Endothelial cell (in vitro differentiated cells): ENCODE measurements at regions not wholly inside any gene's neighbourhood (a gene's known extent, or its start where the extent isn't known, plus 50 kb on each side); places are given as distances from the start of the nearest gene placed in this dataset.

Source experiments
- DNase-seq: peaks from one replicate; pipeline ENCODE4 v3.0.0; 2021; ENCODE audit warnings: low spot score
- H3K27ac Mint-ChIP-seq: one replicate; pipeline ENCODE4 v1.8.0; 2021; ENCODE audit warnings: mixed read lengths, inconsistent platforms; ENCODE audit not compliant: unreplicated experiment
- H3K27me3 Mint-ChIP-seq: one replicate; pipeline ENCODE4 v1.8.0; 2021; ENCODE audit warnings: mild to moderate bottlenecking, moderate library complexity, mixed read lengths, inconsistent platforms; ENCODE audit not compliant: unreplicated experiment
- H3K36me3 Mint-ChIP-seq: one replicate; pipeline ENCODE4 v1.8.0; 2021; ENCODE audit warnings: mild to moderate bottlenecking, low read depth, mixed read lengths, inconsistent platforms; ENCODE audit not compliant: unreplicated experiment
- H3K4me1 Mint-ChIP-seq: one replicate; pipeline ENCODE4 v1.8.0; 2021; ENCODE audit warnings: mild to moderate bottlenecking, mixed read lengths, inconsistent platforms; ENCODE audit not compliant: unreplicated experiment
- H3K4me3 Mint-ChIP-seq: one replicate; pipeline ENCODE4 v1.8.0; 2021; ENCODE audit warnings: mild to moderate bottlenecking, mixed read lengths, inconsistent platforms; ENCODE audit not compliant: unreplicated experiment
- H3K9me3 Mint-ChIP-seq: one replicate; pipeline ENCODE4 v1.8.0; 2021; ENCODE audit warnings: mixed read lengths, inconsistent platforms; ENCODE audit not compliant: unreplicated experiment
- CTCF ChIP-seq: fragments of 200-600 bp; sonication (generic); IDR thresholded peaks from one replicate; pipeline ENCODE4 v1.5.0; 2021; ENCODE audit warnings: antibody characterized with exemption; ENCODE audit not compliant: unreplicated experiment

GRCh38 chr6:101001607-101002006 is 120.5 kb upstream of the ASCC3 start:
- Mint-ChIP-seq H3K4me3 (no peak overlapping the region), H3K9me3 (no peaks in the 10 kb centered on the region), H3K27ac (no peak overlapping the region), H3K36me3 (no peaks in the 10 kb centered on the region), H3K27me3 (no peaks in the 10 kb centered on the region), H3K4me1 (no peaks in the 10 kb centered on the region)
- no peak for DNase-seq
- no peak for TF ChIP-seq CTCF

GRCh38 chr6:101003075-101003474 is 121.9 kb upstream of the ASCC3 start:
- TF ChIP-seq CTCF, result no peak
- no peaks in the 10 kb centered on the region for H3K9me3 Mint-ChIP-seq
- no peaks in the 10 kb centered on the region for H3K4me1 Mint-ChIP-seq

GRCh38 chr6:101011186-101011585 is 130.1 kb upstream of the ASCC3 start:
- H3K27me3 Mint-ChIP-seq, result no peaks in the 10 kb centered on the region
- no peak for TF ChIP-seq CTCF
- no peaks in the 10 kb centered on the region for H3K9me3 Mint-ChIP-seq
- no peaks in the 10 kb centered on the region for H3K36me3 Mint-ChIP-seq
- H3K4me3 Mint-ChIP-seq, result no peak overlapping the region
- no peak for DNase-seq
- H3K27ac Mint-ChIP-seq, result no peak overlapping the region
- H3K4me1 Mint-ChIP-seq, result no peaks in the 10 kb centered on the region

More at GRCh38 chr6:101003075-101003474, 121.9 kb upstream of the ASCC3 start:
- Mint-ChIP-seq H3K27ac (no peak overlapping the region), H3K36me3 (no peaks in the 10 kb centered on the region), H3K4me3 (no peak overlapping the region), H3K27me3 (no peaks in the 10 kb centered on the region)
- DNase-seq, result no peak

GRCh38 chr6:101013612-101014195 is 132.6 kb upstream of the ASCC3 start:
- no peaks in the 10 kb centered on the region for H3K9me3 Mint-ChIP-seq
- H3K4me3 Mint-ChIP-seq, result no peak overlapping the region
- DNase-seq, result no peak
- H3K36me3 Mint-ChIP-seq, result no peaks in the 10 kb centered on the region
- no peak for TF ChIP-seq CTCF
- no peaks in the 10 kb centered on the region for H3K4me1 Mint-ChIP-seq
- H3K27me3 Mint-ChIP-seq, result no peaks in the 10 kb centered on the region
- no peak overlapping the region for H3K27ac Mint-ChIP-seq

GRCh38 chr6:101015541-101015940 is 134.4 kb upstream of the ASCC3 start:
- H3K4me1 Mint-ChIP-seq, result no peaks in the 10 kb centered on the region
- no peaks in the 10 kb centered on the region for H3K36me3 Mint-ChIP-seq
- no peak for TF ChIP-seq CTCF
- DNase-seq, result no peak
- H3K4me3 Mint-ChIP-seq, result no peak overlapping the region
- H3K9me3 Mint-ChIP-seq, result no peaks in the 10 kb centered on the region
- H3K27me3 Mint-ChIP-seq, result no peaks in the 10 kb centered on the region
- no peak overlapping the region for H3K27ac Mint-ChIP-seq
